ENCODE measurements at regions not wholly inside any gene's neighbourhood (a gene's known extent, or its start where the extent isn't known, plus 50 kb on each side); places are given as distances from the start of the nearest gene placed in this dataset.
"Not testable (repeated sequence)": the region's sequence is repeated elsewhere in the genome, so short reads cannot be mapped to it uniquely, and the experiment has no call there.

GRCh38 chr5:60494144-60494543 is 205.8 kb downstream of the DEPDC1B start:
- TF ChIP-seq, protein P1, sequence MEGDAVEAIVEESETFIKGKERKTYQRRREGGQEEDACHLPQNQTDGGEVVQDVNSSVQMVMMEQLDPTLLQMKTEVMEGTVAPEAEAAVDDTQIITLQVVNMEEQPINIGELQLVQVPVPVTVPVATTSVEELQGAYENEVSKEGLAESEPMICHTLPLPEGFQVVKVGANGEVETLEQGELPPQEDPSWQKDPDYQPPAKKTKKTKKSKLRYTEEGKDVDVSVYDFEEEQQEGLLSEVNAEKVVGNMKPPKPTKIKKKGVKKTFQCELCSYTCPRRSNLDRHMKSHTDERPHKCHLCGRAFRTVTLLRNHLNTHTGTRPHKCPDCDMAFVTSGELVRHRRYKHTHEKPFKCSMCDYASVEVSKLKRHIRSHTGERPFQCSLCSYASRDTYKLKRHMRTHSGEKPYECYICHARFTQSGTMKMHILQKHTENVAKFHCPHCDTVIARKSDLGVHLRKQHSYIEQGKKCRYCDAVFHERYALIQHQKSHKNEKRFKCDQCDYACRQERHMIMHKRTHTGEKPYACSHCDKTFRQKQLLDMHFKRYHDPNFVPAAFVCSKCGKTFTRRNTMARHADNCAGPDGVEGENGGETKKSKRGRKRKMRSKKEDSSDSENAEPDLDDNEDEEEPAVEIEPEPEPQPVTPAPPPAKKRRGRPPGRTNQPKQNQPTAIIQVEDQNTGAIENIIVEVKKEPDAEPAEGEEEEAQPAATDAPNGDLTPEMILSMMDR (IDR thresholded peaks at IDR 0.05), result no peak
- H3K4me1 Mint-ChIP-seq, result peaks cover 10% of the 10 kb centered on the region
- peaks cover 4% of the 10 kb centered on the region for H3K27me3 Mint-ChIP-seq (ENCODE audit: low read depth, poor library complexity)
- H3K27ac Mint-ChIP-seq, result no peak overlapping the region
- H3K4me3 Mint-ChIP-seq, result no peak overlapping the region
- DNase-seq, result no peak
- no peaks in the 10 kb centered on the region for H3K9me3 Mint-ChIP-seq
- H3K36me3 Mint-ChIP-seq (ENCODE audit: low read depth), result no peaks in the 10 kb centered on the region

DNA sequence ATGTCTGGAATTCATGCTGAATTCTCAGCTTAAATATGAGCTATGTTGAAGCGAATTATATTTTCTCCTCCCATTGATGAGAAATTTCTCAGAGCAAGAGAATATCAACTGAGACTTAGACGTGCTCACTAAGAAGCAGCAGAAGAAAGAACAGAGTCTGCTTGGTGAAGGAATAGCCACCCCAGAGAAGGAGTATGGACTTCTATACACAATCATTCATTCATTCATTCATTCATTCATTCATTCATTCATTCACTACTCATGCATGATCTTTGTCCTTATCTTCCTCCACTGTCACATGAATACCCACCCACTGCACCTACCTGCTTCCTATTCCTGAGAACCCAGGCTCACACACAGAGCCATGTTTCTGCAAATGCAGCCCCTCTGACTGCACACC is 206.6 kb downstream of the DEPDC1B start:
- no peak for DNase-seq
- H3K4me3 Mint-ChIP-seq, result no peak overlapping the region
- peaks cover 4% of the 10 kb centered on the region for H3K27me3 Mint-ChIP-seq (ENCODE audit: low read depth, poor library complexity)
- H3K4me1 Mint-ChIP-seq, result peaks cover 11% of the 10 kb centered on the region
- H3K36me3 Mint-ChIP-seq (ENCODE audit: low read depth), result no peaks in the 10 kb centered on the region
- no peak overlapping the region for H3K27ac Mint-ChIP-seq
- H3K9me3 Mint-ChIP-seq, result no peaks in the 10 kb centered on the region
- TF ChIP-seq, protein P1 (IDR thresholded peaks at IDR 0.05), result no peak

GRCh38 chr5:60492958-60493357 is 207.0 kb downstream of the DEPDC1B start:
- H3K4me3 Mint-ChIP-seq, result no peak overlapping the region
- TF ChIP-seq, protein P1 (IDR thresholded peaks at IDR 0.05), result no peak
- peaks cover 4% of the 10 kb centered on the region for H3K27me3 Mint-ChIP-seq (ENCODE audit: low read depth, poor library complexity)
- H3K4me1 Mint-ChIP-seq, result peaks cover 15% of the 10 kb centered on the region
- no peak overlapping the region for H3K27ac Mint-ChIP-seq
- DNase-seq, result no peak
- H3K36me3 Mint-ChIP-seq (ENCODE audit: low read depth), result no peaks in the 10 kb centered on the region
- H3K9me3 Mint-ChIP-seq, result no peaks in the 10 kb centered on the region

DNA sequence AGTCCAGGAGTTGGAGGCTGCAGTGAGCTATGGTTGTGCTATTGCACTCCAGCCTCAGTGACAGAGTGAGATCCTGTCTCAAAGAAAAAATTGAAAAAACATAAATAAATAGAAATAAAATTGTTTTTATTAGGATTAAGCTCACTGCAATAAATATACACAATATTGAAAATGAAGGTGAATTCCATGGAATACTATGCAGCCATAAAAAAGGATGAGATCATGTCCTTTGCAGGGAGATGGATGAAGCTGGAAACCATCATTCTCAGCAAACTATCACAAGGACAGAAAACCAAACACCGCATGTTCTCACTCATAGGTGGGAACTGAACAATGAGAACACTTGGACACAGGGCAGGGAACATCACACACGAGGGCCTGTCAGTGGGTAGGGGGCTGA is 207.6 kb downstream of the DEPDC1B start:
- H3K36me3 Mint-ChIP-seq (ENCODE audit: low read depth); H3K4me3 Mint-ChIP-seq; H3K9me3 Mint-ChIP-seq; H3K27me3 Mint-ChIP-seq (ENCODE audit: low read depth, poor library complexity); H3K27ac Mint-ChIP-seq; DNase-seq: not testable (repeated sequence)
- H3K4me1 Mint-ChIP-seq, result peaks cover 21% of the 10 kb centered on the region

DNA sequence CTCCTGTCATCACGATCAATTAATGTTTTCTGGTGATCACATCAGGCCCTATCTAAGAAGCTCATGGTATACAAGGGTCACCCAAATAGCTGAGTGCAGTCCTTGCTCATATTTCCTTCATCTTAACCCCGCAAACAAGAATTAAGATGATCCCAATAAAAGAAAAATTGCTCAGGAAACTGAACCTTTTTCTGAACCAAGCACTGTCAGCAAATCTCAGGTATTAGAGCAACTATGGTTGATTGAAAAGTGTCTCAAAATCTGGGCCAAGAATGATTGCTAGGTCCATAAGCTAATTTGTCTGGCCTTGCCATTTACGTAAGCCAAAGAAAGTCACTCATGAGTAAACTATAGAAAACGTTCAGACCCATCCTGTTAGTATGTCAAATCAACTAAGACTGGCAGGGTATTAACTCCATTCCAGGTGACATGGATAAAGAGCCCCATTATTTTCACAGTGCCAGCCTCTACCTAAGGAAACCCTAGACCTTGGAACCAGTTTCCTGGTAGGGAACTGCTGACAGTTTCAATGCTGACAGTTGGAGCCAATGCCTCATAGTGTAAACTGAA is 209.3 kb downstream of the DEPDC1B start:
- no peaks in the 10 kb centered on the region for H3K9me3 Mint-ChIP-seq
- TF ChIP-seq, protein P1 (IDR thresholded peaks at IDR 0.05), result no peak
- H3K36me3 Mint-ChIP-seq (ENCODE audit: low read depth), result no peaks in the 10 kb centered on the region
- peak overlapping the region; percentile 73 for H3K27ac Mint-ChIP-seq
- H3K4me1 Mint-ChIP-seq, result peaks cover 28% of the 10 kb centered on the region
- no peak overlapping the region for H3K4me3 Mint-ChIP-seq
- no peak for DNase-seq
- H3K27me3 Mint-ChIP-seq (ENCODE audit: low read depth, poor library complexity), result peaks cover 4% of the 10 kb centered on the region

GRCh38 chr5:60489856-60490255 is 210.1 kb downstream of the DEPDC1B start:
- DNase-seq, result no peak
- Mint-ChIP-seq H3K27ac (peak overlapping the region; percentile 73), H3K9me3 (no peaks in the 10 kb centered on the region), H3K4me1 (peaks cover 28% of the 10 kb centered on the region), H3K27me3 (ENCODE audit: low read depth, poor library complexity) (peaks cover 4% of the 10 kb centered on the region), H3K4me3 (no peak overlapping the region), H3K36me3 (ENCODE audit: low read depth) (no peaks in the 10 kb centered on the region)
- TF ChIP-seq, protein P1 (IDR thresholded peaks at IDR 0.05), result no peak
